ENCODE measurements at regions not wholly inside any gene's neighbourhood (a gene's known extent, or its start where the extent isn't known, plus 50 kb on each side); places are given as distances from the start of the nearest gene placed in this dataset.

- TF ChIP-seq, protein P1, sequence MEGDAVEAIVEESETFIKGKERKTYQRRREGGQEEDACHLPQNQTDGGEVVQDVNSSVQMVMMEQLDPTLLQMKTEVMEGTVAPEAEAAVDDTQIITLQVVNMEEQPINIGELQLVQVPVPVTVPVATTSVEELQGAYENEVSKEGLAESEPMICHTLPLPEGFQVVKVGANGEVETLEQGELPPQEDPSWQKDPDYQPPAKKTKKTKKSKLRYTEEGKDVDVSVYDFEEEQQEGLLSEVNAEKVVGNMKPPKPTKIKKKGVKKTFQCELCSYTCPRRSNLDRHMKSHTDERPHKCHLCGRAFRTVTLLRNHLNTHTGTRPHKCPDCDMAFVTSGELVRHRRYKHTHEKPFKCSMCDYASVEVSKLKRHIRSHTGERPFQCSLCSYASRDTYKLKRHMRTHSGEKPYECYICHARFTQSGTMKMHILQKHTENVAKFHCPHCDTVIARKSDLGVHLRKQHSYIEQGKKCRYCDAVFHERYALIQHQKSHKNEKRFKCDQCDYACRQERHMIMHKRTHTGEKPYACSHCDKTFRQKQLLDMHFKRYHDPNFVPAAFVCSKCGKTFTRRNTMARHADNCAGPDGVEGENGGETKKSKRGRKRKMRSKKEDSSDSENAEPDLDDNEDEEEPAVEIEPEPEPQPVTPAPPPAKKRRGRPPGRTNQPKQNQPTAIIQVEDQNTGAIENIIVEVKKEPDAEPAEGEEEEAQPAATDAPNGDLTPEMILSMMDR (conservative IDR thresholded peaks at IDR 0.05; ENCODE audit: low read depth, low read length) = no peak
- no peak for TF ChIP-seq MAZ (IDR thresholded peaks at IDR 0.05; ENCODE audit: borderline replicate concordance, low read depth, low read length)
Measured at GRCh38 chr1:168468042-168468809, 75.6 kb downstream of the XCL2 start.
